Adipocyte (in vitro differentiated cells): ENCODE measurements at regions not wholly inside any gene's neighbourhood (a gene's known extent, or its start where the extent isn't known, plus 50 kb on each side); places are given as distances from the start of the nearest gene placed in this dataset.

ENCODE experiments used
- DNase-seq: peaks from one replicate; pipeline ENCODE4 v3.0.0-alpha.2; 2015; ENCODE audit warnings: low read depth
- H3K27me3 ChIP-seq: replicated peaks from 2 replicates; pipeline ENCODE4 v1.7.0; 2013; ENCODE audit warnings: mild to moderate bottlenecking, low read length, moderate library complexity; ENCODE audit not compliant: control insufficient read depth, insufficient read depth
- H3K36me3 ChIP-seq: 2 replicates; pipeline ENCODE4 v1.7.0; 2013; ENCODE audit warnings: low read length, mild to moderate bottlenecking, moderate library complexity; ENCODE audit not compliant: control insufficient read depth, insufficient read depth, severe bottlenecking
- H3K4me1 ChIP-seq: 2 replicates; pipeline ENCODE4 v1.7.0; 2013; ENCODE audit warnings: mild to moderate bottlenecking, low read length, moderate library complexity; ENCODE audit not compliant: control insufficient read depth, insufficient read depth
- H3K4me3 ChIP-seq: 2 replicates; pipeline ENCODE4 v1.7.0; 2013; ENCODE audit warnings: mild to moderate bottlenecking, low read length, moderate library complexity
- H3K9ac ChIP-seq: 2 replicates; pipeline ENCODE4 v1.7.0; 2013; ENCODE audit warnings: mild to moderate bottlenecking, low read length, moderate library complexity
- H3K9me3 ChIP-seq: 2 replicates; pipeline ENCODE4 v1.7.0; 2013; ENCODE audit warnings: mild to moderate bottlenecking, low read length, moderate library complexity; ENCODE audit not compliant: control insufficient read depth

DNA sequence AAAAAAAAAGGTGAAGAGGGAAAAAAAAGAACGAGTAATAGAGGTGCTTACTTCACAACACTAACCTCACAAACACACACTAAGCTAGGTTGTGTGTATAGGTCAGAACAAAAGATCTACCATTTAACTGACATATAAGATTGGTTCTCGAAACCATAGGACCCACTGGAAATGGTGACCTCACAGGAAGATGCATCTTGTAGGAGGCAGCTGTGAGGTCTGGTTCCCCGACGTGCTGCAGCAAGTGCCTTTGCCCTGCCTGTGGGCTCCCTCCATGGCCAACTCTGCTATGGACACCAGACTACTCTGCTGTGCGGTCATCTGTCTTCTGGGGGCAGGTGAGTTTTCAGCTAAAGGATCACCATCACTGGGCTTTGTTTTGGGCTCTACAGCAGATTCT is 133.8 kb upstream of the PRSS1 start:
- no peaks in the 10 kb centered on the region for H3K36me3 ChIP-seq
- H3K9me3 ChIP-seq, result no peaks in the 10 kb centered on the region
- H3K4me1 ChIP-seq, result peaks cover 15% of the 10 kb centered on the region
- H3K4me3 ChIP-seq, result no peak overlapping the region
- DNase-seq, result no peak
- H3K9ac ChIP-seq, result no peak overlapping the region
- peaks cover 13% of the 10 kb centered on the region for H3K27me3 ChIP-seq

DNA sequence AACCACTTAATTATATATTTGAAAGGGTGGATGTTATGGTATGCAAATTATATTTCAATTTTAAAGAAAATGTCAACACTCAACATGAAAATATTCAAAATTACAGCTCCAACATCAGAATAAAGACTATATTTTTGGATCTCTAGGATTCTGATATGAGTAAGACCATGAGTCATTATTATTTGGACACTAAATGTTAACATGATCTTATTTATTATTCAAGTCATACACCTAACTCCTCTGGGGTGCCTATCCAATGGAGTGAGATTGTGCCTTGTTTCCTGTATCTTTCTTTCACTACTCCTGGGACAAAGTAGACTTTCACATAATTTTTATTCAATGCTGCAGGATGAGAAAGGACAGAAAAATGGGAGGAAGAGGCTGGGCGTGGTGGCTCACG is 135.2 kb upstream of the PRSS1 start:
- Histone ChIP-seq H3K9me3 (no peaks in the 10 kb centered on the region), H3K4me1 (peaks cover 15% of the 10 kb centered on the region), H3K27me3 (peaks cover 12% of the 10 kb centered on the region), H3K4me3 (no peak overlapping the region), H3K9ac (no peak overlapping the region), H3K36me3 (no peaks in the 10 kb centered on the region)
- DNase-seq, result no peak

DNA sequence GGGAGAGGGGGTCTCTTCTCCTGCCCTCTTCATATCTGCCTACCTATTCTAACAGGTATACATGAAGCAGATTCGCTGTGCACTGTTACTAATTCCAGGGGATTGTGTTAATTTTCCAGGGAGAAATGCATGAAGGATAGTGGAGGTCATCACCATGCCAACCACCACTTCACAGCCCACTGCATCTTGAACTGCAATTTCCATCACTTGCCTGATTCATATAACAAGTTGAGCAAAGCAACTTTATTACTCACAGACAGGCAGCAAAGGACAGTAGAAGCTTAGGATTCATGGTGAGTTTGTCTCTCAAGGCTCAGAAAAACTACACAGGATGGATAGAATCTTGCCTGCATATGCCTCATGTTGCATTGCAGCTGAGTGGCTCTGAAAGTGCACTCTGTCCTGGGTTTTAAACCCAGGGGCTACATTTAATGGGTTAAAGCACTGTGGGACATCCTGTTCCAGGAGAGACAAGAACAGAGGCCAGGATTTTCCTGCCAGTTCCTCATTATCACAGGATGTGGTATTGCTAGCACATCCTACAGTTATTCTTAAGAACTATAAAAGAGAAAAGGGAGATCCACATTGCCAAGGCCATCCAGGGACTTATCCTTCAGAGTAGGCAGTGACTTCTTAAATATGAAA is 136.9 kb upstream of the PRSS1 start:
- no peaks in the 10 kb centered on the region for H3K36me3 ChIP-seq
- H3K27me3 ChIP-seq, result peaks cover 4% of the 10 kb centered on the region
- no peak overlapping the region for H3K9ac ChIP-seq
- no peak overlapping the region for H3K4me3 ChIP-seq
- H3K4me1 ChIP-seq, result peaks cover 15% of the 10 kb centered on the region
- DNase-seq, result no peak
- no peaks in the 10 kb centered on the region for H3K9me3 ChIP-seq

DNA sequence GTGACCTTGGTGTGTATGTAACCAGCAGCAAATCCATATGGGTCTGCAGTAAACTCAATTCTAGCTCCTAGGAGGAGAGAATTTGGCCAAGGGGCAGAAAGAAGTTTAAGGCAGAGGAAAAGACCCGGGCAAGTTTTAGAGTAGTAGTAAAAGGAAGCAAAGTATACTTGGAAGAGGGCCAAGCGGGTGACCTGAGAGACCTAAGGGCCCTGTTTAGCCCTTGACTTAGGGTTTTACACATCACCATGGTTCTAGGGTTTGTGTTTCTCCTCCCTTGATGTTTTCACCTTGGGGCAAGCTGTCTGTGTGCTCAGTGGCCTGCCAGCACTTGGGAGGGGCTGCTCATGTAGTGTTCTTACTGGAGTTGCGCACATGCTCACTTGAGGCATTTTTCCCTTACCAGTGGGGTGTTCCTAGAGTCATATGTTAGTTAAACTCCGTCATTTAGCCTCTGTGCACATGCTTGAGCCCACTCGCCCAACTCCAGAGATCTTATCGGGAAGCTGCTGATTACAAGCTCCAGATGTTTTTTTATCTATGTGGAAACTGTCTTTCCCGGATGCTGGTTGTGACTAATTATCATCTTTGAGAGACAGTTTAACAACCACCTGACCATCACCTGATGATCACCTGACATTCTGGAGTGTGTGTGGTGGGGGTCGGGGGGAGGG is 137.6 kb upstream of the PRSS1 start:
- DNase-seq, result no peak
- Histone ChIP-seq H3K4me1 (peaks cover 15% of the 10 kb centered on the region), H3K4me3 (no peak overlapping the region), H3K27me3 (no peaks in the 10 kb centered on the region), H3K9ac (no peak overlapping the region), H3K36me3 (no peaks in the 10 kb centered on the region), H3K9me3 (no peaks in the 10 kb centered on the region)

DNA sequence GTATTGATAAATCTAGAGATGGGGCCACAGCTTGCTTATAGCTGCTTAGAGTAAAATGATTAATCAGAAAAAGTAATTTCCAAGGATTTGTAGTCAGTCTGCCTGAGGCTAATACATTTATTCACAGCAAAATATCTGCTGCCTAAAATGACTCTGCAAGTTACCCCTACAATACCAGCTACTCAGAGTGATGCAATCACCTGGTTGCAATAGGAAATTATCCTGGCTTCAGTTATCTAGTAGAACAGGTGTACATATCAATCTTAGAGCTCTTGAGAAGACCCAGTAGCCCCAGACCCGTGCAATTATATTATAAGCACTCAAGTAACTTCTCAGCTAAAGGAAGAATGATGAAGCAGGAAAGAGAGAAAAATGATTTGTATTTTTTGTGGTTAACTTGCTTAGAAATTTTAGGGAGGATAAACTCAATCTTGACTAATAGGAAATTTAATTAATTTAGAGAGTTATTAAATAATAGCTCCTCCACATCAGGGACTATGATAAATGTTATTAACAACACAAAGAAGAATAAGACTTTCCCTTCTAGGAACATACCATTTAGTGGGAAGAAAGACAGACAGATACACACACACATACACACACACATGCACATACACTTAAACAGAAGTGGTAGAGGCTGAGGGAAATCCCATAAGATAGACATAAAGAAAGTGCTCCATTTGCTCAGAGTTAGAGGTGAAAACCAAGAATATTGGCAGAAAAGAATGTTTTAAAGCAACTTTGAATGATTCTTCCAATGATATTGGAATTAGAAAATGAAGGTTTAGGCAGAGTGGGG is 140.4 kb upstream of the PRSS1 start:
- Histone ChIP-seq H3K36me3 (no peaks in the 10 kb centered on the region), H3K4me3 (no peak overlapping the region), H3K9me3 (no peaks in the 10 kb centered on the region), H3K9ac (no peak overlapping the region), H3K27me3 (no peaks in the 10 kb centered on the region), H3K4me1 (peaks cover 20% of the 10 kb centered on the region)
- DNase-seq, result no peak

DNA sequence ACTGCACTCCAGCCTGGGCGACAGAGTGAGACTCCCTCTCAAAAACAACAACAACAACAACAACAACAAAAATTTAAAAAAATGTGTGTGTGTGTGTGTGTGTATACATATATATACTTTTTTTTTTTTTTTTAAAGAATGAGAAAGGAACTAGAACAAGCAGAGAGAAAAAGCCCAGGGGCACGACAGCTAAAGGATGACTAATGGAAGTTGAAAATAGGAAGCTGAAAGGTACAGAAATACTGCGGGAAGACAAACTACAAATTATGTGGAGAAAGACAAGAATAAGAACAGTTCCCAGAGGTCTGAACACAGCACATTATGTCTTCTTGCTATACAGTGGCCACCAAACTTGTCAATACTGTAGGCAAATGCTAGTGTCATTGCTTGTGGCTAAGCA is 141.9 kb upstream of the PRSS1 start:
- no peak overlapping the region for H3K9ac ChIP-seq
- H3K9me3 ChIP-seq, result no peaks in the 10 kb centered on the region
- no peaks in the 10 kb centered on the region for H3K36me3 ChIP-seq
- H3K4me1 ChIP-seq, result peaks cover 16% of the 10 kb centered on the region
- no peaks in the 10 kb centered on the region for H3K27me3 ChIP-seq
- no peak for DNase-seq
- no peak overlapping the region for H3K4me3 ChIP-seq

DNA sequence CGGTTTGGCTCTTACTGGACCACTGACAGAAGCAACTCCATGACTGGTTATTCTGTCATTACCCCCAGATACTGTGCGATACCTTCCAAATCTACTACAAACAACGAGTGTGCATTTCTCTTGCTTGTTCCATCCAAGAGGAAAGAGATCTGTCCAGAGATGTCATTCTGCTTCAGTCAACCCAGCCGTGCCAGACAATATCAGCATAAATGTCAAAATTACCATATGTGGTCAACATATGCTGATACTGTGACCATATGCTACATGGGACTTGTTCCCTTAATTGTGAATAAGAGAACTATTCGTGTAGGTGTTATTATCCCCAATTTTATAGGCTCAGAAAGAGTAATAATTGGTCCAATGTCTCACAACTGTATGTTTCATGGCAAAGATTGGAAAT is 143.2 kb upstream of the PRSS1 start:
- no peaks in the 10 kb centered on the region for H3K9me3 ChIP-seq
- no peak overlapping the region for H3K4me3 ChIP-seq
- H3K27me3 ChIP-seq, result no peaks in the 10 kb centered on the region
- H3K9ac ChIP-seq, result no peak overlapping the region
- H3K36me3 ChIP-seq, result no peaks in the 10 kb centered on the region
- peaks cover 10% of the 10 kb centered on the region for H3K4me1 ChIP-seq
- DNase-seq, result no peak

DNA sequence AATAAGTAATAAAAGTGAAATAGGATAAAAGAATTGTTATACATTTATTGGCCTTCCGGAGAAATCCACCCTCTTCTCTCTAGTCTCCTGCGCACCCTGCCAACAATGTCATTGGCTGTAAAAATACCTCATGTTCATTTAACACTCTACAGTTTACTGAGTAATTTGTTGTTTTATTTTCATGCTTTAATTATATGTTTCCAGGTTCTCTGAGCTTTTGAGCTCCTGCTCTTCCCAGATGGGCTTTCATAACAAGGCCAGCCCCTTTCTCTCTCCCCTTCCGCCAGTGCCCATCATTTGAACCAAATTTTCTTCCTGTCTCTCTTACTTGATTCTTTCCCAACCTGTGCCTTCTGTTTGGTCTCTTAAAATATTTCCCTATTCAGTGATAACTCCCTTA is 144.6 kb upstream of the PRSS1 start:
- Histone ChIP-seq H3K27me3 (no peaks in the 10 kb centered on the region), H3K4me1 (peaks cover 10% of the 10 kb centered on the region), H3K9ac (no peak overlapping the region), H3K9me3 (no peaks in the 10 kb centered on the region), H3K36me3 (no peaks in the 10 kb centered on the region), H3K4me3 (no peak overlapping the region)
- no peak for DNase-seq

DNA sequence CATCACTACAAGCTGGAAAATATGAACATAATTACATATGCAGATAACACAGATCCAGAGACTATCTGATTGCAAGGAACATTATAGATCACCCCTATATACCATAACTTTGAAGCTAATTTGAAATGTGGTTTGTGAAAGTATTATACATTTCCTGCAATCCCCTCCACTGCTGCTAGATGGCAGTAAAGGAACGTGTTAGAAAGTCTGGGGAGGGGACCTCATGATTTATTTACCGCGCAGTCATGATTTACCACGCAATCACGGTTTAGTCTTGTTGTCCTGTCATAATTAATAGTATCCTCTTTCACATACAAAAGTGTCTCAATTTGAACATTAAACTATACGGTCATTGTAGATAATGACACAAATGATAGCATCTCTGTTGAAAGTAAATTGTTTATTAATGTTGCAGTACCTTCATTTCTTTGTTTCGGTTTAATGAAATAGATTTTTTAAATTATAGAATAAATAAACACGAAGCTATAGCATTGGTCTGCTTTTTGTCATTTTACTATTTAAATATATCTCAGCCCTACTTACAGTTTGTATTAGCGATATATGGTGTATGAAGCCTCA is 145.3 kb upstream of the PRSS1 start:
- no peaks in the 10 kb centered on the region for H3K27me3 ChIP-seq
- H3K9me3 ChIP-seq, result no peaks in the 10 kb centered on the region
- H3K36me3 ChIP-seq, result no peaks in the 10 kb centered on the region
- DNase-seq, result peak; percentile 87
- no peak overlapping the region for H3K9ac ChIP-seq
- H3K4me1 ChIP-seq, result peaks cover 10% of the 10 kb centered on the region
- peak overlapping the region; percentile 38 for H3K4me3 ChIP-seq

DNA sequence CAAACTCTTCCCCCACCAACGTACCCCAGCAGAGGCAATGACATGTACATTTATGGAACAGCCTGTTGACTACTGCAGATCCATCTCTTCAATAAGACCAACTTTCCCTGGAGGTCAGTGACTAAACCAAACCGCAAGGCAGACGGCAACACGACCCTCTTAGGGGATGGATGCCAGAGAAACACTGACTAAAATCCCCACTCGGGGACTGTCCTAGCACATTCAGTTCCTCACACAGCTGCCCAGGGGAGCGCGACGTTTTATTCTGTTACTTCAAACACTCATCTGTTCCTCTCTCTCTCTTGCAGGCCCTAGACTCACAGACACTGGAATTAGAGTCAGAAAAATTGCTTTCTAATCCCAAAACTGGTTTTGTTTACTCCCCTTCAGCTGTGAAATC is 146.5 kb upstream of the PRSS1 start:
- Histone ChIP-seq H3K27me3 (no peaks in the 10 kb centered on the region), H3K36me3 (no peaks in the 10 kb centered on the region), H3K4me1 (peaks cover 10% of the 10 kb centered on the region), H3K4me3 (no peak overlapping the region), H3K9ac (no peak overlapping the region), H3K9me3 (no peaks in the 10 kb centered on the region)
- no peak for DNase-seq

DNA sequence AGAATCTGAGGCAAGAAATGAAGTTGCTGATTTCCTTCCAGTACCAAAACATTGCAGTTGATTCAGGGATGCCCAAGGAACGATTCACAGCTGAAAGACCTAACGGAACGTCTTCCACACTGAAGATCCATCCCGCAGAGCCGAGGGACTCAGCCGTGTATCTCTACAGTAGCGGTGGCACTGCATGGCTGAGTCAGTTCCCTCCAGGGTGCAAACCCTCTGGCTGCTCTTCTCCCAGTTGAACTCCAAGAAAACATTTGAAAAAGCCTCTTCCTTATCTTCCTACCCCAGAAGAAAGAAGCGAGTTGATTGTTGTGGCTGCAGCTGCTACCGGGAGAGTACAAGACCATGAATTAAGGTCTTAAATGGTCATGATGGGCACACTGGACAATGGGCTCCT is 147.1 kb upstream of the PRSS1 start:
- H3K9ac ChIP-seq, result no peak overlapping the region
- no peaks in the 10 kb centered on the region for H3K27me3 ChIP-seq
- peaks cover 10% of the 10 kb centered on the region for H3K4me1 ChIP-seq
- DNase-seq, result no peak
- H3K9me3 ChIP-seq, result no peaks in the 10 kb centered on the region
- no peaks in the 10 kb centered on the region for H3K36me3 ChIP-seq
- no peak overlapping the region for H3K4me3 ChIP-seq
